ENCODE measurements at regions not wholly inside any gene's neighbourhood (a gene's known extent, or its start where the extent isn't known, plus 50 kb on each side); places are given as distances from the start of the nearest gene placed in this dataset.

DNA sequence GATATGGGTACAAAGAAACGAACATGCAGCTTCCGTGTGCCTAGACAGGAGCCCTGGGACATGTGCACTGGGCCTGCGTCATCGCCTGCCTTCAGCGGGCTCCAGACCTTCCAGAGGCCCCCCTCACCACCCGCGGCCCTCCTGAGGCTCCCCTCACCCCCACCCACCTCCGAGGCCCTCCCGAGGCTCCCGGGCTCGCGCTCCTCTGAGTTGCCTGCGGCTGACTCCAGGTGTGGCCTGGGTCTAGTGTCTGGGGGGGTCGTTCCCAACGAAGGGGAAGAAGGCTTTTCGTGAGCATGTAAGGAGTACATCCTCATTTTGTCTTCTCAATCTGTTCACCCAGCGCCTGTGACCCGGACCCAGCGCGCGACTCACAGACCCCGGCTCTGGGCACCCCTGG, 177.3 kb upstream of the ZNF32 start:
- Histone ChIP-seq H3K27ac (replicated peaks; ENCODE audit: low read length) (no peak overlapping the region), H3K18ac (ENCODE audit: low read length) (peak overlapping the region; percentile 28)

DNA sequence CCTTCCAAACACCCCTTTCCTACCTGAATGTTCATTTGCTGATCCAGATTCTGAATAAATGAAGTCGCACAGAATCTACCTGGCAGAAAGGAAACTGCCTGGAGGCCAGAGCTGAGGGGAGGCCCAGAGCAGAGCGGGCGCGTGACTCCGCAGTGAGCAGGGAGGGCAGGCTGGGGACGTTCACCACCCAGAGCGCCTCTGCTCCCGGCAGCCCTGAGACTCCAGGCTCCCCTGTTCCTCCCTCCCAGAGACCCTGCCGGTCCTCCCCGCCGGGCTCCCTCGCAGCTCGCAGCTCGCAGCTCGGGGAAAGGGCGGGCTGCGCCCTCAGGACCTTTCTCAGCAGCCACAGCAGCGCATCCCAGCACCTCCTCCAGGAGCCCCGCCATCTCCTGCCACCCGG, 176.7 kb upstream of the ZNF32 start:
- Histone ChIP-seq H3K79me1 (ENCODE audit: low read depth, low read length) (no peaks in the 10 kb centered on the region), H3K4me3 (ENCODE audit: low read length in 2 of 2) (no peak overlapping the region), H3K4ac (ENCODE audit: low read length) (no peak overlapping the region), H3K14ac (ENCODE audit: low read length) (peak overlapping the region; percentile 33), H2BK12ac (ENCODE audit: low read length) (peak overlapping the region; percentile 10), H4K91ac (ENCODE audit: low read depth, low read length, poor library complexity) (no peak overlapping the region), H2BK5ac (ENCODE audit: low read length) (no peak overlapping the region), H2BK120ac (ENCODE audit: low read depth, low read length) (no peak overlapping the region), H3K4me2 (ENCODE audit: insufficient read depth, low read length, poor library complexity, severe bottlenecking) (no peak overlapping the region), H3K27ac (replicated peaks; ENCODE audit: low read length) (no peak overlapping the region), H2AFZ (ENCODE audit: low read length) (no peak overlapping the region), H4K8ac (ENCODE audit: low read depth, low read length) (no peak overlapping the region), H3K9me3 (replicated peaks in 1 of 2; ENCODE audit: control insufficient read depth in 2 of 2, insufficient read depth in 1 of 2, low read depth in 1 of 2, low read length in 2 of 2) (peaks cover 0 to 3% of the 10 kb centered on the region in 2 donors), H3K18ac (ENCODE audit: low read length) (peak overlapping the region; percentile 35), H2BK15ac (ENCODE audit: low read length) (peak overlapping the region; percentile 55), H3K23ac (ENCODE audit: low read depth, low read length, poor library complexity) (no peak overlapping the region), H3K36me3 (replicated peaks in 1 of 2; ENCODE audit: control insufficient read depth in 2 of 2, insufficient read depth in 2 of 2, low read length in 2 of 2) (no peaks in the 10 kb centered on the region), H3K27me3 (ENCODE audit: control insufficient read depth in 3 of 3, insufficient read depth in 3 of 3, low read depth in 1 of 3, low read length in 3 of 3) (no peaks in the 10 kb centered on the region), H3K4me1 (ENCODE audit: control insufficient read depth in 2 of 2, insufficient read depth in 1 of 2, low read depth in 1 of 2, low read length in 2 of 2) (peaks cover 0 to 2% of the 10 kb centered on the region in 2 donors), H3K9ac (ENCODE audit: low read depth, low read length, poor library complexity) (no peak overlapping the region), H2AK5ac (ENCODE audit: low read depth, low read length) (no peak overlapping the region)
- DNase-seq (ENCODE audit: low spot score) = no peak
- WGBS, 2 donors (ENCODE audit: extremely low coverage in 2 of 2, insufficient read length in 2 of 2, insufficient replicate concordance in 1 of 2) = no CpG with 5 or more reads among the region's 20 CpGs

More for the DNA sequence above, 177.3 kb upstream of the ZNF32 start:
- H3K36me3 ChIP-seq (replicated peaks in 1 of 2; ENCODE audit: control insufficient read depth in 2 of 2, insufficient read depth in 2 of 2, low read length in 2 of 2) = no peaks in the 10 kb centered on the region
- H2AK5ac ChIP-seq (ENCODE audit: low read depth, low read length) = peak overlapping the region; percentile 46
- no peak overlapping the region for H2AFZ ChIP-seq (ENCODE audit: low read length)
- no peak overlapping the region for H3K23ac ChIP-seq (ENCODE audit: low read depth, low read length, poor library complexity)
- no peak overlapping the region for H2BK120ac ChIP-seq (ENCODE audit: low read depth, low read length)
- no peak overlapping the region for H4K91ac ChIP-seq (ENCODE audit: low read depth, low read length, poor library complexity)
- no peak overlapping the region for H3K4me3 ChIP-seq (ENCODE audit: low read length in 2 of 2)
- no peak overlapping the region for H2BK12ac ChIP-seq (ENCODE audit: low read length)
- H3K4ac ChIP-seq (ENCODE audit: low read length) = no peak overlapping the region
- H3K27me3 ChIP-seq (ENCODE audit: control insufficient read depth in 3 of 3, insufficient read depth in 3 of 3, low read depth in 1 of 3, low read length in 3 of 3) = no peaks in the 10 kb centered on the region
- H3K14ac ChIP-seq (ENCODE audit: low read length) = peak overlapping the region; percentile 56
- no peak overlapping the region for H2BK15ac ChIP-seq (ENCODE audit: low read length)
- H3K4me1 ChIP-seq (ENCODE audit: control insufficient read depth in 2 of 2, insufficient read depth in 1 of 2, low read depth in 1 of 2, low read length in 2 of 2) = no peaks in the 10 kb centered on the region
- peaks cover 0 to 3% of the 10 kb centered on the region in 2 donors for H3K9me3 ChIP-seq (replicated peaks in 1 of 2; ENCODE audit: control insufficient read depth in 2 of 2, insufficient read depth in 1 of 2, low read depth in 1 of 2, low read length in 2 of 2)
- WGBS, 2 donors (ENCODE audit: extremely low coverage in 2 of 2, insufficient read length in 2 of 2, insufficient replicate concordance in 1 of 2) = no CpG with 5 or more reads among the region's 22 CpGs
- DNase-seq (ENCODE audit: low spot score) = no peak
- H3K79me1 ChIP-seq (ENCODE audit: low read depth, low read length) = no peaks in the 10 kb centered on the region
- no peak overlapping the region for H4K8ac ChIP-seq (ENCODE audit: low read depth, low read length)
- H2BK5ac ChIP-seq (ENCODE audit: low read length) = no peak overlapping the region
- H3K4me2 ChIP-seq (ENCODE audit: insufficient read depth, low read length, poor library complexity, severe bottlenecking) = no peak overlapping the region
- H3K9ac ChIP-seq (ENCODE audit: low read depth, low read length, poor library complexity) = no peak overlapping the region

DNA sequence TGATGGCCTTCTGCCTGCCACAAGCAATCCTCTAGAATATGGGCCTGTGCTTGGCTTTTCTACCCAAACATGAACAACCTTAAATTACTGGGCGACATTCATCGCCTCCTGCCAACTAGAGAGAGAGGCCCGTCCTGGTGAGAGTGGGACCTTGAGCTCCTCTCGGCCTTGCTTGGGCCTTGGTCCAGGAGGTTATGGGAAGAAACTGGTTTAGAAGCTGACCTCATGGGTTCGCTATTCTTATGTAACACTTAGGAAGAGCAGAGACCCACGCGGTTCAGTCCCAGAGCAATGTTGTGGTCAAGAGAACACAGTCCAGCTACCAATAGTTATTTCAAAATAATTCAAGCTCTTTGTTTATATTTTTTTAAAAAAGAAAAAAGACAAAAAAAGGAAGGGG, 176.3 kb upstream of the ZNF32 start:
- Histone ChIP-seq H3K4me1 (ENCODE audit: control insufficient read depth in 2 of 2, insufficient read depth in 1 of 2, low read depth in 1 of 2, low read length in 2 of 2) (peaks cover 0 to 2% of the 10 kb centered on the region in 2 donors), H3K79me1 (ENCODE audit: low read depth, low read length) (no peaks in the 10 kb centered on the region), H2BK15ac (ENCODE audit: low read length) (no peak overlapping the region), H3K4me3 (ENCODE audit: low read length in 2 of 2) (no peak overlapping the region), H3K9ac (ENCODE audit: low read depth, low read length, poor library complexity) (no peak overlapping the region), H4K91ac (ENCODE audit: low read depth, low read length, poor library complexity) (no peak overlapping the region), H3K4ac (ENCODE audit: low read length) (no peak overlapping the region), H3K27ac (replicated peaks; ENCODE audit: low read length) (no peak overlapping the region), H2BK120ac (ENCODE audit: low read depth, low read length) (no peak overlapping the region), H3K36me3 (replicated peaks in 1 of 2; ENCODE audit: control insufficient read depth in 2 of 2, insufficient read depth in 2 of 2, low read length in 2 of 2) (no peaks in the 10 kb centered on the region), H4K8ac (ENCODE audit: low read depth, low read length) (no peak overlapping the region), H3K14ac (ENCODE audit: low read length) (no peak overlapping the region), H2AK5ac (ENCODE audit: low read depth, low read length) (no peak overlapping the region), H3K27me3 (ENCODE audit: control insufficient read depth in 3 of 3, insufficient read depth in 3 of 3, low read depth in 1 of 3, low read length in 3 of 3) (no peaks in the 10 kb centered on the region), H2AFZ (ENCODE audit: low read length) (no peak overlapping the region), H2BK5ac (ENCODE audit: low read length) (no peak overlapping the region), H3K18ac (ENCODE audit: low read length) (no peak overlapping the region), H3K23ac (ENCODE audit: low read depth, low read length, poor library complexity) (no peak overlapping the region), H3K9me3 (replicated peaks in 1 of 2; ENCODE audit: control insufficient read depth in 2 of 2, insufficient read depth in 1 of 2, low read depth in 1 of 2, low read length in 2 of 2) (peaks cover 0 to 3% of the 10 kb centered on the region in 2 donors), H3K4me2 (ENCODE audit: insufficient read depth, low read length, poor library complexity, severe bottlenecking) (no peak overlapping the region), H2BK12ac (ENCODE audit: low read length) (no peak overlapping the region)
- DNase-seq (ENCODE audit: low spot score) = no peak
- WGBS, 2 donors (ENCODE audit: extremely low coverage in 2 of 2, insufficient read length in 2 of 2, insufficient replicate concordance in 1 of 2) = no CpG with 5 or more reads among the region's 7 CpGs

DNA sequence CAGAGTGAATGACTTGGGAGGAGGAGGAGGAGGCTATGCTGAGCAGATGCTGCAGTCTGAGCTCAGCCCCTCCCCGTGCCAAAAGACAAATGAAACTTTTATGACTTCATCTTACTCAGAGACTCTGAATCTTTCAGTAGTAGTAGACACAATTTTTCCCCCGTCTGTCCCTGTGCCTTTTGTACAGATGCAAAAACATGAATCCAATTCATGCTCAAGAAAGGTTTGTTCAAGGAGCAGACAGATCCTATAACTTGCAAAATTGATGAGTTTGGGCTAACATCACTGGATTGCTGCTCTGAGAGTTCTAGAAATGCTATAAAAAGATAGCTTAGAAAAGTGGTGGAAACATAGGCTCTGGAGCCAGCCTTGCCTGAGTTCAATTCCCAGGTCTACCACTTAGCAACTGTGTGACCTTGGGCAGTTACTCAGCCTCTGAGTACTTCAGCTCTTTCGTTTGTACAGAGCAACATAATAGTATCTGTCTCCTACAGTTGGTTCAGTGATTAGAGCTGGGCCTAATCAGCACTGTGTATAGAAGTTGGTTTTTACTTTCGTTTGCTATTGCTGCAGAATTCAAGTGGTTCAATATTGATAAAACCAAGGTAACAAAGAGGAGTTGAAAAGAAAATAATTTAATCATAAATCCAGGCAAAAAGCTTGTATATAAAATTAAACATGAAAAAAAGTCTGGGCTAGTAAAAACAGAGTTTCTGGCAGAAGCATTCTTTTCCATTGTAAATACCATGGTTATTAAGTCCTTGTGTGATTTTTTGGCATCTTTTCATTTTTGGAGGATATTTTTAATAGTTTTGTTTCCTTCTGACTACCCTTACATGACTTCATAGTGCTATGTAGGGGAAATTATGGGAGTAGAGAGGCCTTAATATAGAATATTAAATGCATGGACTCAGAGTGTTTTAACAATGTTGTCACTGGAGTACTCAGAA, 174.2 kb upstream of the ZNF32 start:
- Histone ChIP-seq H3K14ac (ENCODE audit: low read length) (no peak overlapping the region), H4K8ac (ENCODE audit: low read depth, low read length) (no peak overlapping the region), H2BK120ac (ENCODE audit: low read depth, low read length) (no peak overlapping the region), H3K18ac (ENCODE audit: low read length) (no peak overlapping the region), H3K9ac (ENCODE audit: low read depth, low read length, poor library complexity) (no peak overlapping the region), H3K4ac (ENCODE audit: low read length) (no peak overlapping the region), H3K9me3 (replicated peaks in 1 of 2; ENCODE audit: control insufficient read depth in 2 of 2, insufficient read depth in 1 of 2, low read depth in 1 of 2, low read length in 2 of 2) (peaks cover 0 to 2% of the 10 kb centered on the region in 2 donors), H3K4me1 (ENCODE audit: control insufficient read depth in 2 of 2, insufficient read depth in 1 of 2, low read depth in 1 of 2, low read length in 2 of 2) (peaks cover 0 to 5% of the 10 kb centered on the region in 2 donors), H2BK12ac (ENCODE audit: low read length) (no peak overlapping the region), H3K36me3 (replicated peaks in 1 of 2; ENCODE audit: control insufficient read depth in 2 of 2, insufficient read depth in 2 of 2, low read length in 2 of 2) (no peaks in the 10 kb centered on the region), H3K27ac (replicated peaks; ENCODE audit: low read length) (no peak overlapping the region), H2BK15ac (ENCODE audit: low read length) (no peak overlapping the region), H3K79me1 (ENCODE audit: low read depth, low read length) (peaks cover 2% of the 10 kb centered on the region), H3K27me3 (ENCODE audit: control insufficient read depth in 3 of 3, insufficient read depth in 3 of 3, low read depth in 1 of 3, low read length in 3 of 3) (no peaks in the 10 kb centered on the region), H3K4me3 (ENCODE audit: low read length in 2 of 2) (no peak overlapping the region), H2AK5ac (ENCODE audit: low read depth, low read length) (no peak overlapping the region), H3K4me2 (ENCODE audit: insufficient read depth, low read length, poor library complexity, severe bottlenecking) (no peak overlapping the region), H4K91ac (ENCODE audit: low read depth, low read length, poor library complexity) (no peak overlapping the region), H3K23ac (ENCODE audit: low read depth, low read length, poor library complexity) (no peak overlapping the region), H2BK5ac (ENCODE audit: low read length) (no peak overlapping the region), H2AFZ (ENCODE audit: low read length) (no peak overlapping the region)
- DNase-seq (ENCODE audit: low spot score) = no peak
- WGBS, 2 donors (ENCODE audit: extremely low coverage in 2 of 2, insufficient read length in 2 of 2, insufficient replicate concordance in 1 of 2) = no CpG with 5 or more reads among the region's 4 CpGs
